Gastrocnemius medialis (tissue), 4 donors: ENCODE measurements at regions not wholly inside any gene's neighbourhood (a gene's known extent, or its start where the extent isn't known, plus 50 kb on each side); places are given as distances from the start of the nearest gene placed in this dataset.

ENCODE experiments used
- POLR2A ChIP-seq, 2 donors: fragments of 450-650 bp; IDR thresholded peaks; one replicate each; pipeline ENCODE4 v1.6.1; 2017; ENCODE audit warnings: antibody characterized with exemption in 2 of 2, mild to moderate bottlenecking in 2 of 2, moderate library complexity in 2 of 2
- TF ChIP-seq, protein P1 (sequence below), 5 experiments: fragments of 450-650 bp in 3 of 5; fragments of 200-600 bp in 2 of 5; sonication (generic) in 2 of 5; IDR thresholded peaks in 4 of 5; conservative IDR thresholded peaks in 1 of 5; 1 replicate in 4 of 5; 2 replicates in 1 of 5; pipeline ENCODE4 v1.5.1; 2016 to 2019; ENCODE audit warnings: antibody characterized with exemption in 5 of 5, mild to moderate bottlenecking in 3 of 5, moderate library complexity in 3 of 5

DNA sequence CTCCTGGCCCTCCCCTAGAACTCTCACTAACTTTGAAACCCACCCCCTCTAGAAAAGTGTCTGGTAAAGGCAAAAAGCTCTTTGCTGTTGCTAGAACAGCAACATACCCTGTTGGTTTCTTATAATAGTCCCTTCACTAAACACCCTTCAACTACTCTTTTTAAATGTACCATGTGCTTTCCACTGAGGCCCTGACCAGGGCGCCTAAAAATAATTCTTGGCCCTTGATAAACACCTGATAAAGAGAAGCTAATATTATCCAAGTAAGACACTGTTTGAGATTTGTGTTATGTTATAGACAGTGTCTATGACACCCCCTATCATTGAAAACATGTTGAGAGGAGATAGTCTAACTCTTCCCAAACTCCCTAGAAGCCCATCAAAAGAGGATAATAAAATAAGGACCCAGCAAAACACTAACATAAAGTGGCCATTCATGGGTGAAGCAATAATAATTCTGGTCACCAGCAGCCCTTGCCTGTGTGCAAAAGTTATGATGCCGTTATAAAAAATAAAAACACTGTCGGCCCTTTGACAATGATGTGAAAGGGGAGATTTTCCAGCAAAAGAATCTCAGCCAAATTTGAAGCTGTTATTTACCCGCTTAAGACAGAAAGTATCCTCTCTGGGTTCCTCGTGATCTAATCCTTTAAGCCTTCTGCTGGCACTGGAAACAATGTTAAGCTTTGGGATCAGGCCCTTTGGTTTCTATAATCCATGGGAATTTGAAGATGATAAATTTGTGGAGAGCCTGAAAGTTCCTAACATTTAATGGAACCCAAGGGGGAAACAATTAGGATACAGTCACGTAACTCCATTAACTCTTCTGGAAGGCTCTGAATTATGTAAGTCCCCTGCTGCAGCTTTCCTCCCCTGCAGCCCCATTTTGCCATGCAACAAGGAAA is 122.6 kb upstream of the PLCB4 start:
- TF ChIP-seq, protein P1, sequence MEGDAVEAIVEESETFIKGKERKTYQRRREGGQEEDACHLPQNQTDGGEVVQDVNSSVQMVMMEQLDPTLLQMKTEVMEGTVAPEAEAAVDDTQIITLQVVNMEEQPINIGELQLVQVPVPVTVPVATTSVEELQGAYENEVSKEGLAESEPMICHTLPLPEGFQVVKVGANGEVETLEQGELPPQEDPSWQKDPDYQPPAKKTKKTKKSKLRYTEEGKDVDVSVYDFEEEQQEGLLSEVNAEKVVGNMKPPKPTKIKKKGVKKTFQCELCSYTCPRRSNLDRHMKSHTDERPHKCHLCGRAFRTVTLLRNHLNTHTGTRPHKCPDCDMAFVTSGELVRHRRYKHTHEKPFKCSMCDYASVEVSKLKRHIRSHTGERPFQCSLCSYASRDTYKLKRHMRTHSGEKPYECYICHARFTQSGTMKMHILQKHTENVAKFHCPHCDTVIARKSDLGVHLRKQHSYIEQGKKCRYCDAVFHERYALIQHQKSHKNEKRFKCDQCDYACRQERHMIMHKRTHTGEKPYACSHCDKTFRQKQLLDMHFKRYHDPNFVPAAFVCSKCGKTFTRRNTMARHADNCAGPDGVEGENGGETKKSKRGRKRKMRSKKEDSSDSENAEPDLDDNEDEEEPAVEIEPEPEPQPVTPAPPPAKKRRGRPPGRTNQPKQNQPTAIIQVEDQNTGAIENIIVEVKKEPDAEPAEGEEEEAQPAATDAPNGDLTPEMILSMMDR (IDR thresholded peaks at IDR 0.05 in 4 of 5, conservative IDR thresholded peaks at IDR 0.05 in 1 of 5) = no peak
- no peak for TF ChIP-seq POLR2A (IDR thresholded peaks at IDR 0.05)
